GM12878 (cell line): ENCODE measurements at regions not wholly inside any gene's neighbourhood (a gene's known extent, or its start where the extent isn't known, plus 50 kb on each side); places are given as distances from the start of the nearest gene placed in this dataset.

Source experiments
- ATAC-seq: fragments of 200-7000 bp; cut with Tn5 transposase; 3 replicates; pipeline ENCODE4 v1.9.1; 2020; ENCODE audit warnings: mild to moderate bottlenecking, moderate library complexity
- BruUV-seq: library from RNA; stranded (reverse); fragments of 400-500 nt; replicated peaks from 2 replicates; lab custom pipeline; 2021; lab: Mats Ljungman, UMichigan
- CTCF ChIA-PET: fragments of 300-600 bp; sonication (Branson Sonifier 250); formaldehyde crosslinking; extraction: SDS; loops from one replicate; lab custom pipeline; 2021; ENCODE audit warnings: inconsistent platforms; lab: Yijun Ruan, JAX
- POLR2A ChIA-PET: fragments of 350-600 bp; formaldehyde crosslinking; extraction: SDS; loops from one replicate; lab custom pipeline; 2021; ENCODE audit warnings: inconsistent platforms; lab: Charles Lee
- RAD21 ChIA-PET: fragments of 300-600 bp; sonication (Branson Sonifier 250); formaldehyde crosslinking; loops from one replicate; lab custom pipeline; 2023; ENCODE audit warnings: antibody characterized with exemption; ENCODE audit not compliant: unreplicated experiment; lab: Charles Lee
- SMC1A ChIA-PET: fragments of 300-600 bp; sonication (Branson Sonifier 250); formaldehyde crosslinking; loops from one replicate; lab custom pipeline; 2023; ENCODE audit not compliant: unreplicated experiment, uncharacterized antibody; lab: Charles Lee
- DNase-seq: peaks from one replicate; pipeline ENCODE4 v3.0.0-alpha.2; 2011; ENCODE audit warnings: low read depth, low spot score
- FAIRE-seq: peaks from 3 replicates; lab custom pipeline; 2011; peaks lifted over from hg19 to GRCh38; lab: Jason Lieb, UNC
- H2AFZ ChIP-seq: 2 replicates; pipeline ENCODE4 v1.6.0; 2011; ENCODE audit warnings: low read depth, low read length, control low read depth; ENCODE audit not compliant: control insufficient read depth
- H3K27ac ChIP-seq: 2 replicates; pipeline ENCODE4 v1.5.1; 2011; ENCODE audit warnings: control low read depth; ENCODE audit not compliant: control insufficient read depth, insufficient read depth
- H3K27me3 ChIP-seq, 2 experiments: replicated peaks in 1 of 2; 2 replicates each; pipeline versions ENCODE4 v1.6.0 to v1.6.1; 2011; ENCODE audit warnings: low read length in 1 of 2; ENCODE audit not compliant: control insufficient read depth in 2 of 2, insufficient read depth in 2 of 2
- H3K36me3 ChIP-seq, 2 experiments: 2 replicates each; pipeline ENCODE4 v1.5.1; 2011; ENCODE audit warnings: low read length in 1 of 2; ENCODE audit not compliant: control insufficient read depth in 2 of 2, insufficient read depth in 2 of 2
- H3K4me1 ChIP-seq: 2 replicates; pipeline ENCODE4 v1.6.1; 2011; ENCODE audit warnings: mild to moderate bottlenecking, low read length, moderate library complexity, mixed read lengths; ENCODE audit not compliant: control insufficient read depth, insufficient read depth
- H3K4me2 ChIP-seq: 2 replicates; pipeline ENCODE4 v1.6.0; 2011; ENCODE audit warnings: control low read depth; ENCODE audit not compliant: control insufficient read depth, insufficient read depth
- H3K4me3 ChIP-seq: fragments of 200-600 bp; sonication (generic); 2 replicates; pipeline ENCODE4 v1.5.1; 2016
- H3K79me2 ChIP-seq: 2 replicates; pipeline ENCODE4 v1.6.0; 2011; ENCODE audit warnings: low read length; ENCODE audit not compliant: control insufficient read depth, insufficient read depth
- H3K9ac ChIP-seq: 2 replicates; pipeline ENCODE4 v1.8.0; 2011; ENCODE audit warnings: low read length, control low read depth, mixed read lengths; ENCODE audit not compliant: control insufficient read depth, insufficient read depth
- H3K9me3 ChIP-seq: replicated peaks from 3 replicates; pipeline ENCODE4 v1.5.1; 2011; ENCODE audit warnings: mild to moderate bottlenecking, low read length; ENCODE audit not compliant: control insufficient read depth, insufficient read depth
- H4K20me1 ChIP-seq: 2 replicates; pipeline ENCODE4 v1.6.0; 2011; ENCODE audit not compliant: control insufficient read depth, insufficient read depth
- BCL11A ChIP-seq: IDR thresholded peaks from 2 replicates; pipeline ENCODE4 v1.6.1; 2011; ENCODE audit warnings: low read depth, low read length
- IKZF1 ChIP-seq: fragments of 450-650 bp; conservative IDR thresholded peaks from 2 replicates; pipeline ENCODE4 v1.6.1; 2017; ENCODE audit warnings: antibody characterized with exemption, mild to moderate bottlenecking
- JUND ChIP-seq: IDR thresholded peaks from 2 replicates; pipeline ENCODE4 v1.6.1; 2012; ENCODE audit warnings: low read depth, mild to moderate bottlenecking, low read length, improper control_type of control experiment, moderate library complexity
- LARP7 ChIP-seq: fragments of 450-650 bp; IDR thresholded peaks from 2 replicates; pipeline ENCODE4 v1.6.1; 2017; ENCODE audit warnings: mild to moderate bottlenecking
- MTA2 ChIP-seq: fragments of 450-650 bp; IDR thresholded peaks from 2 replicates; pipeline ENCODE4 v1.6.1; 2016; ENCODE audit warnings: low read depth, mild to moderate bottlenecking, moderate library complexity
- RELA ChIP-seq: fragments of 450-650 bp; IDR thresholded peaks from 2 replicates; pipeline ENCODE4 v1.8.0; 2014; ENCODE audit warnings: borderline replicate concordance; ENCODE audit not compliant: partially characterized antibody
- SMAD1 ChIP-seq: fragments of 450-650 bp; IDR thresholded peaks from 2 replicates; pipeline ENCODE4 v1.6.1; 2018; ENCODE audit warnings: mild to moderate bottlenecking, low read depth; ENCODE audit not compliant: partially characterized antibody
- SPI1 ChIP-seq: IDR thresholded peaks from 2 replicates; pipeline ENCODE4 v1.6.1; 2011; ENCODE audit warnings: low read depth, mild to moderate bottlenecking, low read length, moderate library complexity, borderline replicate concordance; ENCODE audit not compliant: insufficient read depth
- TBL1XR1 ChIP-seq: IDR thresholded peaks from 2 replicates; pipeline ENCODE4 v1.6.1; 2012; ENCODE audit warnings: low read depth, low read length, improper control_type of control experiment
- YY1 ChIP-seq: IDR thresholded peaks from 2 replicates; pipeline ENCODE4 v1.6.1; 2011; ENCODE audit warnings: low read depth, mild to moderate bottlenecking, low read length
- WGBS: methylation state at CpG from one replicate; pipeline ENCODE4 v1.1.6; 2016; ENCODE audit warnings: low lambda C conversion rate; ENCODE audit not compliant: insufficient replicate concordance, insufficient coverage; ENCODE audit errors: missing lambda C conversion rate; 5-methylcytosine and 5-hydroxymethylcytosine counted together
- in situ Hi-C: fragments of 300-500 bp; cut with MboI; formaldehyde crosslinking; loops from 9 replicates; pipeline ENCODE4 v1.14.3; 2018; ENCODE audit warnings: mixed read lengths
- intact Hi-C: fragments of 100-400 bp; cut with micrococcal nuclease; formaldehyde crosslinking; loops from one replicate; pipeline ENCODE4 v1.14.2; 2022; ENCODE audit not compliant: unreplicated experiment
- TF ChIP-seq, protein P1 (sequence below): fragments of 450-650 bp; IDR thresholded peaks from 2 replicates; pipeline ENCODE4 v1.6.1; 2016; ENCODE audit warnings: mild to moderate bottlenecking
- TF ChIP-seq, protein P2 (sequence below): IDR thresholded peaks from 2 replicates; pipeline ENCODE4 v1.6.1; 2012; ENCODE audit warnings: low read depth, low read length, improper control_type of control experiment

DNA sequence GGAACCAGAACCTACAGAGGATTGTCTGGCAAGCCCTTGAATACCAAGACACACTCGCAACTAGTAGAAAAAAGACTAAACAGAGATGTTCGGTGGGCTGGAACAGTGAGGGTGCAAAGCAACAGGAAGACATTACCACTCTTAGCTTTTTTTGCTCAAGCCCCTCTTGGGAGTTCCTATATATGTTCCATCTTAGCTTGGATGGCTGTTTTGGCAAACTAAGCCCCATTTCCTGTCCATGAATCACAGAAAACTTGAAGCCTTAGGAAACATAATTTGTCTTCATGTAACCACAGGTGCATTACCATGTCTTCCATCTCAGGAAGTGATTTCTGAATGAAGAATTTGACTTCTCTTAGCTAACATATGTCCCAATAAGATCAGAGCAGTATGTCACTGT lies 446.3 kb downstream of the OLFM4 start:
- Histone ChIP-seq H3K9ac (no peak overlapping the region), H3K4me1 (no peaks in the 10 kb centered on the region), H3K79me2 (no peaks in the 10 kb centered on the region), H3K27ac (no peak overlapping the region), H3K36me3 (no peaks in the 10 kb centered on the region), H3K9me3 (no peaks in the 10 kb centered on the region), H3K27me3 (no peaks in the 10 kb centered on the region), H2AFZ (no peak overlapping the region), H4K20me1 (no peaks in the 10 kb centered on the region), H3K4me3 (no peak overlapping the region), H3K4me2 (no peak overlapping the region)
- ChIA-PET CTCF (no interaction called here), POLR2A (no interaction called here), RAD21 (no interaction called here), SMC1A (no interaction called here)
- no peak for FAIRE-seq
- intact Hi-C loops (no loop called here), in situ Hi-C loops (no loop called here)
- 3% methylated on average over 2 of the region's 2 CpGs for WGBS
- TF ChIP-seq TBL1XR1 (no peak), YY1 (no peak), JUND (no peak), RELA (no peak), LARP7 (no peak), IKZF1 (no peak), SMAD1 (no peak), MTA2 (no peak), BCL11A (no peak), SPI1 (no peak)
- TF ChIP-seq, protein P1, sequence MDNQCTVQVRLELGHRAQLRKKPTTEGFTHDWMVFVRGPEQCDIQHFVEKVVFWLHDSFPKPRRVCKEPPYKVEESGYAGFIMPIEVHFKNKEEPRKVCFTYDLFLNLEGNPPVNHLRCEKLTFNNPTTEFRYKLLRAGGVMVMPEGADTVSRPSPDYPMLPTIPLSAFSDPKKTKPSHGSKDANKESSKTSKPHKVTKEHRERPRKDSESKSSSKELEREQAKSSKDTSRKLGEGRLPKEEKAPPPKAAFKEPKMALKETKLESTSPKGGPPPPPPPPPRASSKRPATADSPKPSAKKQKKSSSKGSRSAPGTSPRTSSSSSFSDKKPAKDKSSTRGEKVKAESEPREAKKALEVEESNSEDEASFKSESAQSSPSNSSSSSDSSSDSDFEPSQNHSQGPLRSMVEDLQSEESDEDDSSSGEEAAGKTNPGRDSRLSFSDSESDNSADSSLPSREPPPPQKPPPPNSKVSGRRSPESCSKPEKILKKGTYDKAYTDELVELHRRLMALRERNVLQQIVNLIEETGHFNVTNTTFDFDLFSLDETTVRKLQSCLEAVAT: no peak
- TF ChIP-seq, protein P2, sequence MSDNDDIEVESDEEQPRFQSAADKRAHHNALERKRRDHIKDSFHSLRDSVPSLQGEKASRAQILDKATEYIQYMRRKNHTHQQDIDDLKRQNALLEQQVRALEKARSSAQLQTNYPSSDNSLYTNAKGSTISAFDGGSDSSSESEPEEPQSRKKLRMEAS: no peak
- no TSS peak for BruUV-seq
- DNase-seq: no peak
- no peak for ATAC-seq
